NCI-H1105 treated with DMSO at 0.1 percent for 48 hours (cell line): ENCODE measurements at regions not wholly inside any gene's neighbourhood (a gene's known extent, or its start where the extent isn't known, plus 50 kb on each side); places are given as distances from the start of the nearest gene placed in this dataset.
A peak's percentile ranks its signal among the peaks of the same experiment; 100 is the strongest.
"Not testable (repeated sequence)": the region's sequence is repeated elsewhere in the genome, so short reads cannot be mapped to it uniquely, and the experiment has no call there.

Source experiments
- DNase-seq: peaks from one replicate; lab custom pipeline; 2025; lab: John Stamatoyannopoulos, UW

GRCh38 chr4:137956256-137956655 lies 285.9 kb downstream of the SLC7A11 start:
- DNase-seq: no peak

GRCh38 chr4:137955595-137955994 lies 286.6 kb downstream of the SLC7A11 start:
- DNase-seq: no peak

DNA sequence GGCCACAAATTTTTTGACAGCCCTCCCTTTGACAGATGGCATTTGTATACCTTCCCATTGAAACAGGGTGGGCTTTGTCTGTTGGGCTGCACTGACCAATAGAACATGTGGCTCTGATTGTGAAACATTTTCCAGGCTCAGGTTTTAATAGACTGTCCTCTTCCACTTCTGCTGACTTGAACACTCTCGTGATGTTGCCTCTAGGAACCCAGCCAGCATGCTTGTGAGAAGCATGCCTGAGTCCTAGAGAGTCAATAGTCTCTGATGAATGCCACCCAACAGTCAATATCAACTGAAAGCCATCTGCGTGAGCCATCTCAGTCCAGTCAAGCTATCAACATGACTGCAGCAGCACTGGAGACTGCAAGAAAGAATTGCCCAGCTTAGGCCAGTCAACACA lies 290.0 kb downstream of the SLC7A11 start:
- DNase-seq: no peak

DNA sequence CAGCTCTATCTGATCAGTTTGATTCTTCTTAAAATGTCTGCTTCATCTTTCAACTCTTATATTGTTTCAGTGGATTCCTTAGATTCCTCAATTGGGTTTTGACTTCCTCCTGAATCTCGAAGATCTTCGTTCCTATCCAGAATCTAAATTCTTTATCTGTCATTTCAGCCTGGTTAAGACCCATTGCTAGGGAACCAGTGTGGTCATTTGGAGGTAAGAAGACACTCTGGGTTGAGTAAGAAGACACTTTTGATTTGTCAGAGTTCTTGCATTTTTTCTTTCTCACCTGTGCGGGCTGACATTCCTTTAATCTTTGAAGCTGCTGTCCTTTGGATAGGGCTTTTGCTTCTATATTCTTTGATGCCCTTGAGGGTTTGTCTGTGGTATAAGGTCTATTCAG lies 291.9 kb downstream of the SLC7A11 start:
- no peak for DNase-seq

GRCh38 chr4:137949746-137950145 lies 292.4 kb downstream of the SLC7A11 start:
- DNase-seq: no peak

GRCh38 chr4:137946453-137947174 lies 295.5 kb downstream of the SLC7A11 start:
- no peak for DNase-seq

- not testable (repeated sequence) for DNase-seq
Observed at GRCh38 chr4:137942815-137943214, 299.3 kb downstream of the SLC7A11 start.

DNA sequence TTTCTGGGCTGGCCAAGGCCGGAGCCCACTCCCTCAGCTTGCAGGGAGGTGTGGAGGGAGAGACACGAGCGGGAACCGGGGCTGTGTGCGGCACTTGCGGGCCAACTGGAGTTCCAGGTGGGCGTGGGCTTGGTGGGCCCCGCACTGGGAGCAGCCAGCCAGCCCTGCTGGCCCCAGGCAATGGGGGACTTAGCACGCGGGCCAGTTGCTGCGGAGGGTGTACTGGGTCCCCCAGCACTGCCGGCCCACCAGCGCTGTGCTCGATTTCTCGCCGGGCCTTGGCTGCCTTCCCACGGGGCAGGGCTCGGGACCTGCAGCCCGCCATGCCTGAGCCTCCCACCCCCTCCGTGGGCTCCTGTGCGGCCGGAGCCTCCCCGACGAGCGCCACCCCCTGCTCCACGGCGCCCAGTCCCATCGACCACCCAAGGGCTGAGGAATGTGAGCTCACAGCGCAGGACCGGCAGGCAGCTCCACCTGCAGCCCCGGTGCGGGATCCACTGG lies 300.1 kb downstream of the SLC7A11 start:
- DNase-seq: not testable (repeated sequence)

DNA sequence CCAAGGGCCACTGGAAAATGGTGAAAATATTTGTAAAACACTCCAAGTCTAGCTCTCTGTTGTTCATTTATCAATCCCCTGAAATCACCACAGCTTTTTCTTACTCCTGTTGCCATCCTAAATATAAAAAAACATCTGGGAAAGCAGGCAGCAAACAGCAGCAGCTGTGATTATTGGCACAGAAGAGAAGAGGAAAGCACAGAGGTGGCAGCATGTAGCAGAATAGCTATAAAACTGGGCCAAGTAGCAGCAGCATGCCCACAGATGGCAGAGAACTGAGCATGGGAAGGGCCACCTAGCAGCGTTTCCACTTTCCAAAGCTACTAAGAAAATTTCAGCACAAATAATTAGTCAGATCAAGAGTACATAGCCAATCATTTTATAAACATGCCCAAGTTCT lies 307.2 kb downstream of the SLC7A11 start:
- no peak for DNase-seq

DNA sequence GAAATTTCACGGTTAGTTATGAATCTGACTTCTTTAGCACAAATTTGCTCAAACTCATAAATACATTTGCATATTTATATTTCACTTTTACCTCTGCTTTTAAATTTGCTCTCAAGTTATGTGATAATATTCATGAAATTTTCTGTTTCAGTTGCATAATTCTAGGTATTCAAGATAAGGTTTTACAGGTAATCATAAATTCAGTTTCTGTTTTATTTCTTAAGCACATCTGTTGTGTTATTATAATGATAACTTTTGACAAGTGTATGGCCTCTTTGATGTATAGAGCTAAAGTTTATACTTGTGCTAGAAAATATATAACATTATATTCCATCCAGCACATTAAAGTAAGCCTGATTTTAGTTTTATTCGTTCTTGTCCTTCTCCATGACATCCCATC lies 308.1 kb downstream of the SLC7A11 start:
- DNase-seq: no peak

GRCh38 chr4:137927972-137928371 lies 314.2 kb downstream of the SLC7A11 start:
- DNase-seq: no peak

- no peak for DNase-seq
Observed at GRCh38 chr4:137923494-137923893, 318.7 kb downstream of the SLC7A11 start.

DNA sequence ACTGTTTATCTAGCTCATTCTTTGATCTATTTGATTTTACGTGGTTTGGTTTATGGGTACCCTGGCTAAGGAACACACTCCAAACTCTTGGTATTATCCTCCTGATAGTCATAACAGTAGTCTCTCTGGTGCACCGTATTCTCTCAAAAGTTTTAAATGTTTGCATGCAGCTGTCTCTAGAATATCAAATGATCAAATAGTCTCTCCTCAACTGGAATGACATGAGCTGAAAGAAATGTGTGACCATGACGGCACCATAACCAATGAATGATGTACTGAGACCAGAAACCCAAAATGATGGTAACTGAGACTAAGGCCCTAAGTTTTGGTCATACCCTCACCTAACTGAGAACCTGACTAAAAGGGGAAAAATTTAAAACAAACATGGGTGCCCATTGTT lies 319.4 kb downstream of the SLC7A11 start:
- DNase-seq: no peak

DNA sequence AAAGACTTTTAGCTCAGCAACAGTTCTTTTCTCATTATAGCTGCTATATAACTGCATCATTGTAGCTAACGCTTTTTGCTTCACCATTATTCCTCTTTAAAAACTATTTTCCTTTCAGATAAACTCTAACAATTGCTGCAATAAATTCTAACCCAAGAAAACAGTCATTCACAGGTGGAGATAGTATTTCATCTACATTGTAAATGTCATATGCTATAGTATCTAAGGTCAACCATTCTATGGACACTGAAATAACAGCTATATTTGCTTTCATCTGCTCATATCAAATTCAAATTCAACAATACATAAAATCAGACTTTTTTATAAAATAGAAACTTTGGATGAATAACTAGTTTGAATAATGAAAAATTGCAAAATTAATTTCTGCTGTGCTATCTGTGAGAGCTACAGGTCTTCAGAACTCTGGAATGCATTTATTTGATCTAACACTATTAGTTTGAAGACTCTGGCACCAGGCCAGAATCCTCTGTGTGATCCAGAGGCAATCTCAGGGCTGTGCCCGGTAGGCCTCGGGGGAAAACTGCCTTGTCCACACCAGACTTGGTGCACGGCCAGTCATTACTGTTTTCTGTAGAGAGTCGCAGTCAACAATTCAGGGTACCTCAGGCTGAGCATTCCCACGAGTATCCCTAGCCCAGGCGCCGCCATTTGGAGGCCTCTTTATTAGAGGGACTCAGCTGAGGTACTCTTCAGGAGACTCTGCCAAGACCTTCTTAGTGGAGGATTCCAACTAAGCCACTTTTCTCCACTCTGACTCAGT lies 332.4 kb downstream of the SLC7A11 start:
- DNase-seq: peak; percentile 23

DNA sequence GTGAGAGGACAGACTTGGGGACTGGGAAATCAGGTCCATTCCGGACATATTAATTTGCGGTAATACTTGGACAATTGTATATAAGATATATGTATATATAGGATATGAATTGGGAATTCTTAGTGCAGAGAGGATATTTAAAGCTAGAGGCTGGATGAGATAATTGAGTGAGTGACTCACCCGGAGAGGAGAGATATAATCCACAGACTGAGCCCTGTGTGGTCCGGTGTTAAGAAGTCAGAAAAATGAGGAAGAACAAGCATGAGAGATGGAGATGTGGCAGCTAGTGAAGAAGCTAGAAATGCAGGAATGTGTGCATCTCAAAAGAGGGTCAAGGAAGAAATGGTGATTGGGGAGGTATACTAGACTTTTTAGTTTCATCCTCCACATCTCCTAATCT lies 336.2 kb downstream of the SLC7A11 start:
- DNase-seq: no peak

- DNase-seq: no peak
Observed at GRCh38 chr4:137901114-137901513, 341.0 kb downstream of the SLC7A11 start.

GRCh38 chr4:137896221-137896737 lies 345.9 kb downstream of the SLC7A11 start:
- DNase-seq: no peak

GRCh38 chr4:137895515-137895914 lies 346.6 kb downstream of the SLC7A11 start:
- DNase-seq: not testable (repeated sequence)

GRCh38 chr4:137892134-137892533 lies 350.0 kb downstream of the SLC7A11 start:
- DNase-seq: no peak

DNA sequence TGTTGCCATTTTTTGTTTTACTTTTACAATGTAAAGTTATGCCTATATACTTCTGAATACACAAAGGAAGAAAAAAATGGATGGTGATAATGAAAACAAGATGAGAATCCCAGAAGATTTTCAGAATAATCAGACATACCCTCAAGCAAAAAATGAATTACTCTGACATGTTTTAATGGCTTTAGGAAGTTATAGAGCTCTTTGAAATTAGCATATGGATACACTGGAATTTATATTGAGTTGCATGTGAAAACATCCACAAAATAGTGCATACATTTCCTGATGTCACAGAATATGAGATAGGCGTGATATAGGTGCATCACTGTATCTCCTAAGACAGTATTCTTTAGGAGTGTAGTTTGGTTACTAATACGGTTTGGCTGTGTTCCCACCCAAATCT lies 351.3 kb downstream of the SLC7A11 start:
- no peak for DNase-seq

DNA sequence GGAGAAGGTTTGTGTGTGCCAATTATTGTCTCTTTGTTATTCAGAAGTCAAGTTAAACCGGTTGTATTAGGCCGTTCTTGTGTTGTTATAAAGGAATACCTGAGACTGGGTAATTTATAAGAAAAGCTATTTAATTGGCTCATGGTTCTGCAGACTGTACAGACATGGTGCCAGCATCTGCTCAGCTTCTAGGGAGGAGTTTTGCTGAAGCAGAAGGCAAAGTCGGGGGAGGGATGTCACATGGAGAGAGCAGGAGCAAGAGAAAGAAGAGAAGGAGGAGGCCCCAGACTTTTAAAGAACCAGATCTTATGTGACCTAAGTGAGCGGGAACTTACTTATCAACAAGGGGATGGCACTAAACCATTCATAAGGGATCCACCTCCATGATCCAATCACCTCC lies 349.3 kb upstream of the PCDH18 start:
- no peak for DNase-seq

GRCh38 chr4:137868067-137868466 lies 335.8 kb upstream of the PCDH18 start:
- DNase-seq: not testable (repeated sequence)

DNA sequence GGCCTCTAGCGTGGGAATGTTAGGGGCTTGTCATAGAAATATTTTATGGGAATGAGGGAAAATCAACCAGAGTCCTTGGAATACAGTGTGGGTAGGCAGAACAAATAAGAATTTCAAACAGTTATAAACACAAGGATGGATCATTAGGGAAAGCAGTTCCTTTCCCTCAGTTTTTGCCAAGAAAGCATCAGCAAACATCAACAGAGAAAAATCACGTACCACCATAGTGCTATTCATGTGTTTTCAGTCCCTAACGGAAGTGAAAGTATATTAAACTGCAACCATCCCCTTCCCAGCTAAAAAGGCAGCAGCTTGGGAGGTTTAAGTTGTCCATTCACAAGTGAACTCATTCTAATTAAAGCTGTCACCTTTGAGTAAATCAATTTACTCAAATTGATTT lies 334.4 kb upstream of the PCDH18 start:
- no peak for DNase-seq
